IPS-20b (cell line): ENCODE measurements at regions not wholly inside any gene's neighbourhood (a gene's known extent, or its start where the extent isn't known, plus 50 kb on each side); places are given as distances from the start of the nearest gene placed in this dataset.

Experiments used
- H3K27ac ChIP-seq: one replicate; pipeline ENCODE4 v1.5.1; 2013; ENCODE audit warnings: low read length
- H3K27me3 ChIP-seq: 2 replicates; pipeline ENCODE4 v1.6.1; 2013; ENCODE audit warnings: mild to moderate bottlenecking, low read length, inconsistent platforms; ENCODE audit not compliant: insufficient read depth
- H3K36me3 ChIP-seq: 2 replicates; pipeline ENCODE4 v1.6.1; 2013; ENCODE audit warnings: low read depth, mild to moderate bottlenecking, inconsistent platforms, low read length, moderate library complexity; ENCODE audit not compliant: insufficient read depth
- H3K4me1 ChIP-seq: 2 replicates; pipeline ENCODE4 v1.6.1; 2013; ENCODE audit warnings: mild to moderate bottlenecking, control low read depth, inconsistent platforms, low read length, moderate library complexity; ENCODE audit not compliant: insufficient read depth
- H3K4me3 ChIP-seq: 2 replicates; pipeline ENCODE4 v1.5.1; 2013; ENCODE audit warnings: mild to moderate bottlenecking, low read length, inconsistent platforms
- H3K9ac ChIP-seq: 2 replicates; pipeline ENCODE4 v1.6.1; 2013; ENCODE audit warnings: low read depth, mild to moderate bottlenecking, inconsistent platforms, low read length, moderate library complexity
- H3K9me3 ChIP-seq: 2 replicates; pipeline ENCODE4 v1.6.1; 2013; ENCODE audit warnings: mild to moderate bottlenecking, low read depth, low read length, inconsistent platforms; ENCODE audit not compliant: insufficient read depth

- Histone ChIP-seq H3K27me3 (no peaks in the 10 kb centered on the region), H3K36me3 (no peaks in the 10 kb centered on the region), H3K4me3 (no peak overlapping the region), H3K4me1 (peaks cover 14% of the 10 kb centered on the region), H3K9me3 (no peaks in the 10 kb centered on the region), H3K27ac (no peak overlapping the region), H3K9ac (no peak overlapping the region)
Measured at GRCh38 chr17:33892717-33893591, 362.1 kb upstream of the CCL2 start.

GRCh38 chr17:33895491-33895890, 359.6 kb upstream of the CCL2 start:
- Histone ChIP-seq H3K4me1 (peaks cover 12% of the 10 kb centered on the region), H3K36me3 (no peaks in the 10 kb centered on the region), H3K9me3 (no peaks in the 10 kb centered on the region), H3K27me3 (no peaks in the 10 kb centered on the region), H3K4me3 (no peak overlapping the region), H3K9ac (no peak overlapping the region), H3K27ac (no peak overlapping the region)

- H3K36me3 ChIP-seq = no peaks in the 10 kb centered on the region
- no peak overlapping the region for H3K27ac ChIP-seq
- H3K4me1 ChIP-seq = peaks cover 12% of the 10 kb centered on the region
- H3K9me3 ChIP-seq = no peaks in the 10 kb centered on the region
- H3K4me3 ChIP-seq = no peak overlapping the region; the same call in 1 of the 2 replicates
- no peak overlapping the region for H3K9ac ChIP-seq
- H3K27me3 ChIP-seq = no peaks in the 10 kb centered on the region
Measured at GRCh38 chr17:33896263-33896662, 358.8 kb upstream of the CCL2 start.

GRCh38 chr17:33901085-33901484, 354.0 kb upstream of the CCL2 start:
- Histone ChIP-seq H3K4me1 (peaks cover 21% of the 10 kb centered on the region), H3K36me3 (no peaks in the 10 kb centered on the region), H3K9me3 (no peaks in the 10 kb centered on the region), H3K27me3 (no peaks in the 10 kb centered on the region), H3K4me3 (no peak overlapping the region), H3K9ac (no peak overlapping the region), H3K27ac (no peak overlapping the region)

GRCh38 chr17:33902901-33903449, 352.1 kb upstream of the CCL2 start:
- no peak overlapping the region for H3K27ac ChIP-seq
- peaks cover 14% of the 10 kb centered on the region for H3K4me1 ChIP-seq
- H3K4me3 ChIP-seq = no peak overlapping the region
- H3K27me3 ChIP-seq = no peaks in the 10 kb centered on the region
- H3K9me3 ChIP-seq = no peaks in the 10 kb centered on the region
- no peaks in the 10 kb centered on the region for H3K36me3 ChIP-seq
- no peak overlapping the region for H3K9ac ChIP-seq

- H3K36me3 ChIP-seq = no peaks in the 10 kb centered on the region
- H3K9me3 ChIP-seq = no peaks in the 10 kb centered on the region
- H3K9ac ChIP-seq = no peak overlapping the region
- no peaks in the 10 kb centered on the region for H3K27me3 ChIP-seq
- peaks cover 14% of the 10 kb centered on the region for H3K4me1 ChIP-seq
- no peak overlapping the region for H3K27ac ChIP-seq
- H3K4me3 ChIP-seq = no peak overlapping the region
Measured at GRCh38 chr17:33904476-33904875, 350.6 kb upstream of the CCL2 start.

GRCh38 chr17:33905338-33905800, 349.7 kb upstream of the CCL2 start:
- no peaks in the 10 kb centered on the region for H3K36me3 ChIP-seq
- H3K4me3 ChIP-seq = no peak overlapping the region
- H3K4me1 ChIP-seq = peaks cover 14% of the 10 kb centered on the region
- H3K27me3 ChIP-seq = no peaks in the 10 kb centered on the region
- H3K27ac ChIP-seq = no peak overlapping the region
- no peak overlapping the region for H3K9ac ChIP-seq
- H3K9me3 ChIP-seq = no peaks in the 10 kb centered on the region

GRCh38 chr17:33908363-33909064, 346.6 kb upstream of the CCL2 start:
- Histone ChIP-seq H3K9ac (no peak overlapping the region), H3K27ac (no peak overlapping the region), H3K36me3 (no peaks in the 10 kb centered on the region), H3K27me3 (no peaks in the 10 kb centered on the region), H3K4me3 (no peak overlapping the region), H3K4me1 (peaks cover under 1% of the 10 kb centered on the region; the same call in 1 of the 2 replicates), H3K9me3 (no peaks in the 10 kb centered on the region)

- no peak overlapping the region for H3K4me3 ChIP-seq
- H3K4me1 ChIP-seq = no peaks in the 10 kb centered on the region
- no peaks in the 10 kb centered on the region for H3K27me3 ChIP-seq
- H3K9ac ChIP-seq = no peak overlapping the region
- H3K36me3 ChIP-seq = no peaks in the 10 kb centered on the region
- H3K27ac ChIP-seq = no peak overlapping the region
- no peaks in the 10 kb centered on the region for H3K9me3 ChIP-seq
Measured at GRCh38 chr17:33910200-33910857, 344.8 kb upstream of the CCL2 start.

GRCh38 chr17:33914125-33914524, 341.0 kb upstream of the CCL2 start:
- no peak overlapping the region for H3K27ac ChIP-seq
- no peak overlapping the region for H3K9ac ChIP-seq

GRCh38 chr17:33922971-33923370, 332.1 kb upstream of the CCL2 start:
- H3K27me3 ChIP-seq = no peaks in the 10 kb centered on the region; the same call in 1 of the 2 replicates

More at GRCh38 chr17:33914125-33914524, 341.0 kb upstream of the CCL2 start:
- Histone ChIP-seq H3K36me3 (no peaks in the 10 kb centered on the region), H3K27me3 (no peaks in the 10 kb centered on the region), H3K4me3 (no peak overlapping the region), H3K4me1 (no peaks in the 10 kb centered on the region), H3K9me3 (no peaks in the 10 kb centered on the region)

More at GRCh38 chr17:33922971-33923370, 332.1 kb upstream of the CCL2 start:
- Histone ChIP-seq H3K9me3 (no peaks in the 10 kb centered on the region), H3K4me3 (no peak overlapping the region), H3K4me1 (peaks cover under 1% of the 10 kb centered on the region; the same call in 1 of the 2 replicates), H3K36me3 (no peaks in the 10 kb centered on the region), H3K9ac (no peak overlapping the region), H3K27ac (no peak overlapping the region)
